ENCODE measurements at regions not wholly inside any gene's neighbourhood (a gene's known extent, or its start where the extent isn't known, plus 50 kb on each side); places are given as distances from the start of the nearest gene placed in this dataset.

- no peak for TF ChIP-seq ZFX (IDR thresholded peaks at IDR 0.05)
- TF ChIP-seq CTCF (conservative IDR thresholded peaks at IDR 0.05): no peak
- no peak overlapping the region for H3K27ac ChIP-seq
Observed at GRCh38 chr1:222084996-222085395, 343.1 kb upstream of the DUSP10 start.

GRCh38 chr1:222084048-222084447 lies 342.2 kb upstream of the DUSP10 start:
- TF ChIP-seq CTCF (conservative IDR thresholded peaks at IDR 0.05): no peak
- TF ChIP-seq ZFX (IDR thresholded peaks at IDR 0.05): no peak

GRCh38 chr1:222081859-222082258 lies 340.0 kb upstream of the DUSP10 start:
- TF ChIP-seq ZFX (IDR thresholded peaks at IDR 0.05): no peak
- no peak overlapping the region for H3K27ac ChIP-seq

More at GRCh38 chr1:222084048-222084447, 342.2 kb upstream of the DUSP10 start:
- H3K27ac ChIP-seq: no peak overlapping the region

GRCh38 chr1:222079566-222079965 lies 337.7 kb upstream of the DUSP10 start:
- H3K27ac ChIP-seq: no peak overlapping the region
- TF ChIP-seq ZFX (IDR thresholded peaks at IDR 0.05) (no peak), CTCF (conservative IDR thresholded peaks at IDR 0.05) (no peak)

- no peak overlapping the region for H3K27ac ChIP-seq
- TF ChIP-seq CTCF (conservative IDR thresholded peaks at IDR 0.05): no peak
- TF ChIP-seq ZFX (IDR thresholded peaks at IDR 0.05): no peak
Observed at GRCh38 chr1:222077206-222077605, 335.3 kb upstream of the DUSP10 start.

- H3K27ac ChIP-seq: no peak overlapping the region
- no peak for TF ChIP-seq CTCF (conservative IDR thresholded peaks at IDR 0.05)
- no peak for TF ChIP-seq ZFX (IDR thresholded peaks at IDR 0.05)
Observed at GRCh38 chr1:222074317-222074716, 332.4 kb upstream of the DUSP10 start.

- no peak for TF ChIP-seq CTCF (conservative IDR thresholded peaks at IDR 0.05)
- no peak for TF ChIP-seq ZFX (IDR thresholded peaks at IDR 0.05)
Observed at GRCh38 chr1:222073307-222073995, 331.6 kb upstream of the DUSP10 start.

GRCh38 chr1:222071387-222071786 lies 329.5 kb upstream of the DUSP10 start:
- no peak overlapping the region for H3K27ac ChIP-seq

More at GRCh38 chr1:222073307-222073995, 331.6 kb upstream of the DUSP10 start:
- no peak overlapping the region for H3K27ac ChIP-seq

More at GRCh38 chr1:222071387-222071786, 329.5 kb upstream of the DUSP10 start:
- TF ChIP-seq ZFX (IDR thresholded peaks at IDR 0.05): no peak
- no peak for TF ChIP-seq CTCF (conservative IDR thresholded peaks at IDR 0.05)

Measured in C4-2B (cell line).